HTR-8/SVneo (cell line): ENCODE measurements at regions not wholly inside any gene's neighbourhood (a gene's known extent, or its start where the extent isn't known, plus 50 kb on each side); places are given as distances from the start of the nearest gene placed in this dataset.

ENCODE experiments used
- DNase-seq: peaks from one replicate; pipeline ENCODE4 v3.0.0; 2011; ENCODE audit warnings: low spot score, mixed read lengths; ENCODE audit not compliant: insufficient read length
- FAIRE-seq: peaks from 2 replicates; lab custom pipeline; 2011; peaks lifted over from hg19 to GRCh38; lab: Jason Lieb, UNC

DNA sequence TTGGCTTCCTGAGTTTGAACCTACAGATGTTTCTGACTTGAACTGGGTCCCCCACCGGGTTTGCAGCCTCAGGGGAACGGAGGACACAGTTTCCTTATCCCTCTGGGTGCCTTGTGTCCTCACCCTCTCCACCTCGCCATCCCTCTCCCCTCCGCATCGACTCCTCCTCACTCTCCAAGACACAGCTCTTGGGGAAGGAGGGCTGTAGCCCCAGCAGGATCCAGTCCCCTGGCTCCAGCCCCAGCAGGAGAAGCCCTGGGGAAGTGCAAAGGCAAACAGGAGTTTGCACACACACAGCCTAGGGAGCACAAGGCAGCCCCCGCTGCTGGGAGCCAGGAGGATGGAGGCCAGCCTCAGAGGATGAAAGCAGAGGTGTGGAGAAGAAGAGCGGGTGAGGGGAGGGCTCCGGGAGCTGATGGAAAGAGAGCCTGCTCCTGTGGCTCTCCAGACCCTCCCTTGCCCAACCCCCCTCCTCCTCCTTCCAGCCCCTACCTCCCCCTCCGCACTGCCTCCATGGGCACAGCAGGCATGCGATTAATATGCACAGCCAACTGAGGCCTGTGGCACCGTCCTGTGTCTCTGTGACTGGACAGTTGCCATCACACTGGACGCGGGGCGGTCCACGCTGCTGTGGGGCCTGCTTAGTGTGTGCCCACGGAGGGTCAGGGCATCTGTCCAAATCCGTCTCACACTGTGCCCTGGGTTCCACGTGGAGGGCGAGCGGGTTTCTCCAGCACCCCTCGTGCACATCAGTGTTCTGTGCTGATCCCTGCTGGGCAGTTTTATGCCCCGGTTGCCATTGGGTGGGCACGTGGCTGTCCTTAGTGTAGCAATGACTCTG is 193.7 kb upstream of the DIO3 start:
- DNase-seq (no peak), FAIRE-seq (no peak)

DNA sequence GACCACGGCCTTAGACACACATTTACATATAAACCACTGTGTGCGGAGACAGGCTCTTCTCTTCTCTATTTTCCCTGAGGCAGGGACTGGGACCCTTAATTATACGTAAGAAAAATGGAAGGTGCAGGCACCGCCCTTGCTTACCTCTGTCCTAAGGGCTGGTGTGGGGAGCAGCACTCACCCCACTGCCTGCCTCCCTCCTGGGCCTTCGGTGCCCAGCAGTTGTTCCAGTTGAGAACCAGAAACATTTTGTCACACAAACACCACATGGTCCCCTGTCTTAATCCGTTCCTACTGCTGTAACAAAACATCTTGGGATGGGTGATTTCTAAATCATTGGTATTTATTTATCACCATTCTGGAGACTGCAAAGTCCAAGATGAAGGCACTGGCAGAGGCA is 192.7 kb upstream of the DIO3 start:
- no peak for DNase-seq
- no peak for FAIRE-seq

DNA sequence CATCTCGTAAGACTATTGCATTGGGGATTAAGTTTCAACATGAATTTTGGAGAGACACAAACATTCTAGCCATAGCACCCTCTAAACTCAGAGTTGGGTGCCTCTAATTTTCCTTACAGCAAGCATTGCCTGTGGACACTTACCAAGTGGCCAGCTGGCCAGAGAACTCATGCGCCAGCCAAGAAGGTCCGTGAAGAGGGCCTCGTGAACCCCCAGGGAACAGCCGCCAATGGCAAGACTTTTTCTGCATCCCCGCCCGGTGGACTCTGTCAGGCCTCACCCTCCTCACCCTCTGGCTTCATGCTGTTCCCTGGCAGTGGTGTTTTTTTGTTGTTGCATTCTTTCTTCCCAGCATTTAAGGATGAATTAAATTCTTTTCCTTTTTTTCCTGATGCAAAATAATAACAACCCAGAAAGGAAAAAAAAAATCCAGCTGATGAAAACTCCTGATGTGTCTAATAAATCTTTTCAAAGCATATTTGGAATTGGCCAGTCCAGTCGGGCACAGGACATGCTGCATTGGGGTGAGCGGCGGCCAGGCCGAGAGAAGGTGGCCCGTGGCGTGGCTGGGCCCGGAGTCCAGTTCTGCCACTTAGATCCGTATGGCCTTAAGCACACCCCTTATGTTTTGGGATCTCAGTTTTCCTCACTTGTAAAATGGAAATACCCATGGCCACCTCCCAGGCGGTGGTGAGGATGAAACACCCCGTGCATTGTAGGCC is 191.9 kb upstream of the DIO3 start:
- no peak for FAIRE-seq
- no peak for DNase-seq

DNA sequence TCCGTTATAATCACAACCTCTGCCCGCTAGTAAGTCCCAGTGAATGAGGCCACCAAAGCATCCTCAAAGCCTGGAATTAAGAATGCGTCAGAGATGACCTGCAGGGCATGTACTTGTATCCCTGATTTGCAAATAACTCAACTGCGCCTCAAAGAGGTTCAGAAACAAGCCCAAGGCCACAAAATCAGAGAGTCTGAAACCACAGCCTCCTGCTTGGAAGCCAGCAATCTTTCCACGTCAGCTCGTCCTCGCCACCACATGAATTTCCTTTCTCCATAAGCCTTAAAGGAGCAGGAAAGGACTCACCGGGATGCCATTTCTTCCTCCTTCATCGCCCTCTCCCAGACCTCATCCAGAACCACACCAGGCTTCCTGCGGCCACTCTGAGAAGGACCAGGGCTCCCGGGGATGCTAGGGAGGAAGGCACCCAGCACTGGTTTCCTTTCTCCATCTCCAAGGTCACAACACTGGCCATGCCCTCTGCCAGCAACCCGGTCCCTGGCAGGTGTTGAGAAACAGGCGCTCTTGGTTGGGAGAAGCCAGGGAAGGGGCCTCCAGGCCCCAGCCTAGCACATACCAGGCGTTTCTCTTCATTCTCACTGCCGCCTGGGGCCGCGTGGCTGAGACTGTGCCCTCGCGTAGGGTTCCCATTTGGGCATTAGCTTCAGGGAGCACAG is 191.2 kb upstream of the DIO3 start:
- DNase-seq (no peak), FAIRE-seq (no peak)

DNA sequence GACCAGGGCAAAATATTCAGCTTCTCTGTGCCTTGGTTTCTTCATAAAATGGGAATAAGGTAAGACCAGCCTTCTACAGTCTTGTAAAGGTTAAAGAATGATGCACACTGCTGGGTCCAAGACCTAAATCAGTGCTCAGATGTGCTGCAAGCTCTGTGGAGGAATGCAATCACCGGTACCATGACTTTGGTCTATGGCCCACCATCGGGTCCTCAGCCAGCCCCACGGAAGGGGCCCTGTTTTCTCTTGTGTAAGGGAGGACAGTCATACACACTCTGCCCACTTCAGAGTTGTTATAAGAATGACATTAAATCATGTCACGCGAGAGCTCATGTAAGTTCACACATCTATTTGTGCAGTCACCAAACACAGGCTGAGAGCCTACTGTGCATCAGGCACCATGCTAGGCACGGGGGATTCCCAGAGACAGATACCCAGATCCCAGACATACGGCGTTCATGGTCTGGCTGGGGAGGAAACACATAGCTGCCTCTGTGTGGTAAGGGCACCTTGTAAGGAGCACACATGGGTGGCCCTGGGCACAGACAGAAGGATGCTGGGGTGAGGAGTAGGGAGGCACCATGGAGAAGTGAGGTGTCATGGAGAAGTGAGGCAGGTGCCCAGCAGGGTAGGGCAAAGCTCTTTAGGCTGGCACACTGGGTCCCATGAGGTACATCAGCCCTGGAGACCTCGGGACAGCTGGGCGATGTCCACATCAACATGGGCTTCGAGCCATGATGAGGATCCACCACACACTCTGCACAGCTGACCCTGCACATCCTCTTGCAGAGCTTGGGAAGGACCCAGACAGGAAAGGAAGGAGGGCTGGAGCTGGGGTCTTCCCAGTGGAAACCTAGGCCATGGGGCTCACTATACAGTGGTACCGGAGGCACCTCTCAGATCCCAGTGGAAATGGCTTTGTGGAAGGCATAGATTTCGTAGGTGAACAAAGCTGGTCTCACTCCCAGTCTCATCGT is 190.4 kb upstream of the DIO3 start:
- no peak for FAIRE-seq
- DNase-seq = no peak

DNA sequence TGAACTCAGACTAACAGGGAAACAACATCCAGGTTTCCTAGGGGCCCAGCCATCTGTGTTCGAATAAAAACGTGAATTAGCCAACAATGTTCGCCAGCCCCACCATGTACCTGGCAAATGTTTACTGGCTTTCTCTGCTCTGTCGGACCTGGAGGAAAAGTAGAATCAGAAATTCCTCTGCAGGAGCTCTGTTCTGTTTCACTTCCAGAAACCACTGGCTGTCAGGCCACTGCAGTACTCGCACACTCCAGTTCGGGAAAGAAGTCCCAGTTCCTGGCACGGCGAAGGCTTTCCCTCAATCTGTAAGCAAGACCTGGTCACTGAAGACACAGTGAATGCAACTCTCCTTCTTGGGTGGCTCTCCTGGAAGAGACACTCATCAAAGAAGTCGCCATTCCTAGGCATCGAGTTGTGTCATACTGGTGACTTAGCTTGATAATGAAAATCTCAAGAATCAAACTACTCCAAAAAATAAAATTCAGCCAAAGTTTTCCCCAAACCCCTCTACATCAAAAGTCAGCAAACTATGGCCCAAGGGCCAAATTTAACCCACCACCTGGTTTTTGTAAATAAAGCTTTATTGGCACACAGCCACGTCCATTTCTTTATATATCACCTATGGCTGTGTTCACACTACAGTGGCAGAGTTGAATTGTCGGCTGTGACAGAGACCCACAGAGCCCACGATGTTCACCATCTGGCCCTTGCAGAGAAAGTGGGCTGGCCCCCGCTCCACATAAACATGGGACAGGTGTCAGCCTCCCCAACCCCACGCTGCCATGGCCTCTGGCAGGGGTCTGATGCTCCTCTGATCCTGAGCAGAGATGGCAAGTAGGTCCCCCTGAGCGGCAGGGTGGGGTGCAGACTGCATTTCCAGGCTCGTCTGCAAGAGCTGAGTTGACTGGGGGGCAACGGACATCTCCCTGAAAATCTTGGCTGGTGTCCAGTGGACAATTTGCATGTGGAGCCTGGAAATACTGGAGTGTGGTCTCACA is 189.2 kb upstream of the DIO3 start:
- DNase-seq (no peak), FAIRE-seq (no peak)

DNA sequence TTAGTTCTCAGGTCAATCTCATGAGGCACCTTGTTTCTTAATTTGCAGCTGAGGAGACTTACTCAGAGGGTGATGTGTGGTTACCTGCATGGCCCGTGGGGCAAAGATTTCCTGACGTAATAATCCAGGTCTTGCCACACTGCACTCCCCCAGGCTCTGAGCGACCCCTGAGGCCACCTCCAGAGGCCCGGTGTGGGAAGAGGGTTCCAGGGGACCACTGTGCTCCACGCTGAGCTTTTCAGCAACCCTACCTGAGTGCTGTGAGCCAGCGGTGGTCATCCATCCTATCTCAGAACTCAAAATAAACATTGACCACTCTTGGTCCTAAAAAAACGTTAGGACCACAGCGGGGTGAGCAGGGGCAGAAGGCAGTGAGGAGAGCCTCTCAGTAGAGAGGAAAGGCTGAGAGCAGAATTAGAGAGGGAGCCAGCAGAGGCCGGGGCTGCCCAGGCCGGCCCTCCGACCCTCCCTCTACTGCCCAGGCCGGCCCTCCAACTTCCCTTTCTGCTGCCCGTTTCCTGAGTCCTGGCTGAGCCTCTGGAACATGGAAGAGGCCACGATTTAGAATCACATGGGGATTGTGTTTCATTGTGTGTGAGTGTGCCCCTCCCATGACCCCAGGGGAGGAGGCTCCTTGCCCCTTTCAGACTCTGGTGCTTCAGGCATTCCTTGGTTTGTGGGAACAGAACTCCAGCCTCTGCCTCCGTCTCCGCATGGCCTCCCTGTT is 188.2 kb upstream of the DIO3 start:
- DNase-seq (no peak), FAIRE-seq (no peak)

DNA sequence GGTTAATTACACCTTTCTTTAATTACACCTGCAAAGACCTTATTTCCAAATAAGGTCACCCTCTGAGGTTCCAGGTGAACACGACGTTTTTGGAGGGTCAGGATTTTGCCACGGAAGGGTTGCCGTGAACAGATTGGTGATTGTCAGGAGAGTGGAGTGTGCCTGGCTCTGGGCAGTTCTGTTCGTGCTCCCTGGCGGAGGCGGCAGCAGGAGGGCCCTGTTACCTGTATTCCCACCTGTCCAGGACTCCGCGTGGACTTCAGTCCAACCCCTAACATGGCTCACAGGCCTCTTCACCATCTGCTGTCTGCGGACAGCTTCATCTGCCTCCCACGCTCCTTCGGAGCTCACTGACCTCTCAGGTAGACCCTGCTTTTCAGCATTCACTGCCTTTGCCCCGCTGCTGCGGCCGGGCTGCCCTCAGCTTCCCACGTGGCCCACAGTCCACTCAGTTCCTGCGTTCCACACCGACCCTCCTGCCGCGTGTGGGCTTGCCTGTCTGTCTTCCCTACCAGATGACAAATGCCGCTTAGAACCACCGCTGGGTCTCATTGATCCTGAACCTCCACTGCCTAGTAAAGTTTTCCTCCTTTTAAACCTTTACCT is 187.5 kb upstream of the DIO3 start:
- FAIRE-seq (no peak), DNase-seq (no peak)

DNA sequence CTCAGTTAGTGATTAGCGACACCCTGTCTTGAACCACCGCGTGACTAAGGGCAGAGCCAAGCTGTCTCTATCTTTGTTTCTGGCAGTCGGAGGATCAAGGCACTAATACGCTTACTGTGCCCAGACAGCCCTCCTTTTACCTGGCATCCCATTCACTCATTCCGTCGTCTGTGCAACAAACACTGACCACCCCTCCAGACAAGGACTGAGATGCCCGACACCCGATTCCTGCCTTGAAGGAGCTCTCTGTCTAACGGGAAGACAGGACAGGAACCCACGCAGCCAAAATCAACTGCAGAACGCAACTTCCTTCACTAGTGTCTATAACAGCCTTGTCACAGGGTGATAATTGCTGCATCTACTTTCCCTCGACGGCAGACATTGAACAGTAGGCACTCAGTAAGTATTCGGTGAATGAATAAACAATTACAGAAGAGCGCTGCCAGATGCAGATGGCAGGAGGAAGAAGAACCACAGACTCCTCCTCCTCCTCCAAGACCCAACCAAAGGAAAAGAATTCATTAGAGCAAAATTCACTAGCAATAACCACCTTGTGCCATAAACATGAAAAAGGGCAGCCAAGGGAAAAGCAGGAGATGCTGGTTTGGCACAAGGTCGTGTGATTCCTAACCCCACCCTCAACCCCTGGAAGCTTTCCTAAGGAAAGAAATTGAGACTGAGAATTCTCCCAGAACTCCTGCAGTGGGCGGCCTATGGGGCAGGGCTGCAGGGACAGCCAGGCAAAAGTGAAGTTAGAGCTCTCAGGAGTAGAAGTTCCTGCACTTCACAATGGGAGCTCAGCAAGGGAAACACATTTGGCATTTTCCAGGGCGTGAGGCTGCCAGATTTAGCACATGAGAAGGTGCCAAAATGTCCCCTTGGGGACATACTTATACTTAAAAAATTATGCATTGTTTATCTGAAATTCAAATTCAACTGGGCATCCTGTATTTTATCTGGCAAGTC is 186.6 kb upstream of the DIO3 start:
- DNase-seq (no peak), FAIRE-seq (no peak)

DNA sequence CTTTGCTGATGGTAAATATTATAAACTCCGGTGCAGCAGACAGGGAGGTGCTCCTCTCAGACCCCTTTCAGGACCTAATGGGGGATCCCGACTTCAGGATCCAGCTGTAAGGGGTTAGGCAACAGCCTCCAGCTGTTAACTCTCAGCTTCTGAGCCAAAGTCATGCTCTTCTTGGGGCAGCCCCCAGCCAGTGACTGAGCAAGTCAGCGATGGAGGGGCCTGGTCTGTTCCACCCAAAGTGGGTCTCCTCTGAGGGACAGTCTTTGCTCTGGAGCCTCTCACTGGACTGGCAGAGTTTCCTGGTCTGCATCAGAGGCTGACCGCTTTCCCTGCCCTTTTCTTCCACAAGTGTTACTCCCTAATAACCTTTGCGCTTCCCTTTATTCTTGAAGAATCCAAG is 184.2 kb upstream of the DIO3 start:
- no peak for DNase-seq
- no peak for FAIRE-seq

DNA sequence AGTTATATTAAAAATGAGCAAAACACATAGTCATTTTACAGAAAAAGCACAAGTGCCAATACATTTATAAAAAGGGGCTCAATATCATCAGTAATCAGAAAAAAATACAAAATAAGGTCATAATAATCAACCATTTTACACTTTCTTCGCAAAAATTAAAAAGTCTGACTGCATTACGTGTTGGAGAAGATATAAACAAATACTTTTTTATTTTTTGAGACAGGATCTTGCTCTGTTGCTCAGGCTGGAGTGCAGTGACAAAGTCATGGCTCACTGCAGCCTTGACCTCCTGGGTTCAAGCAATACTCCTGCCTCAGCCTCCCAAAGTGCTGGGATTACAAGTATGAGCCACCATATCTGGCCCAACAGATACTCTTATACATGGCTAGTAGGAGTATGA is 181.5 kb upstream of the DIO3 start:
- no peak for FAIRE-seq
- no peak for DNase-seq

DNA sequence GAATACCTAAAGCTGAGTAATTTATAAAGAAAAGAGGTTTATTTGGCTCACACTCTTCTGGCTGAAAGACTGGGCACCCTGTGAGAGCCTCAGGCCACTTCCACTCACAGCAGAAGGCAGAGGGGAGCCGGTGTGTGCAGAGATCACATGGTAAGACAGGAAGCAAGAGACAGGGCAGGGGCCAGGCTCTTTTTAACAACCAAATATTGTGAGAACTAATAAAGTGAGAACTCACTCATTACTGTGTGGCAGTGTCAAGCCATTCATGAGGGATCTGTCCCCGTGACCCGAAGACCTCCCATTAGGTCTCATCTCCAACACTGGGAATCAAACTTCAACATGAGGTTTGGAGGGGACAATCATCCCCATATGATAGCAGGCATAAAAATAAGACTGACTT is 180.8 kb upstream of the DIO3 start:
- FAIRE-seq (no peak), DNase-seq (no peak)

DNA sequence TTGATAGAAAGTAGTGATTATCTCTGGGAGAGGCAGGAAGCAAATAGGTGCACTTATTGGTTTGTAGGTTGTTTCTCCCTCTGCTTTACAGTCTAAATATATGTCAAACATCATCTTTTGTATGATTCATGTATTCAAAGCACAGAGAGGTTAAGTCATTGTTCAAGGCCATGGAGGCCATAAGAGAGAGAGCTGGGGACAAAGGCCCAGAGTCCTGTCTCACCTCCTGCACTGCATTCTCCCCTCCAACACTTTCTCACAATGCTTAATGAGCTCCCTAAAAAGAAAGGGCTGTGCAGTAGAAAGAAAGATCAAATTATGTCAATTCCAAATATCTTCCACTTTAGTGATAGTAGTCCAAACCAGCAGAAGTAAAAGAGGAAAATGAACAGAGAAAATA is 180.4 kb upstream of the DIO3 start:
- FAIRE-seq = no peak
- DNase-seq = no peak

DNA sequence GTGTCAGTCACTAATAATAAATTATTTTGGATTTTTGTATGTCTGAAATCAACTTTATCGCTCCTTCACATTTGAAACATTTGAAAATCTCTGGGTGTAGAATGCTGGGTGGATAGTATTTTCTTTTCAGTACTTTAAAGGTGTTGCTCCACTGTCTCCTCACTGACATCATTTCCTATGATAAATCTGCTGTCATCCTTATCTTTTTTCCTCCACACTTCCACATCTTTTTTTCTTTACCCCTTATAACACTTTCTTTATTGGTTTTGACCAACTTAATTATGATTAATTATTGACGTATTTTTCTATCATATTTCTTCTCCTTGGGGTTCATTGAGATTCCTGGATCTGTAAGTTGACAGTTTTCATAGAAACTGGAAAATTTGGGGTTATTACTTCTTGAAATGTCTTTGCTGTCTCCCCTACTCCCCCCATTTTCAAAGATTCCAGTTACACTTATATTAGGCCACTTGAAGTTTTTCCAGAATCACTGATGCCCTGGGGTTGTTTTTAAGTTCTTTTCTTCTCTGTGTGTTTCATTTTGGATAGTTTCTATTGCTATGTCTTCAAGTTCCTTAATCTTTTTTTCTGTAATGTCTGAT is 177.5 kb upstream of the DIO3 start:
- no peak for DNase-seq
- no peak for FAIRE-seq

DNA sequence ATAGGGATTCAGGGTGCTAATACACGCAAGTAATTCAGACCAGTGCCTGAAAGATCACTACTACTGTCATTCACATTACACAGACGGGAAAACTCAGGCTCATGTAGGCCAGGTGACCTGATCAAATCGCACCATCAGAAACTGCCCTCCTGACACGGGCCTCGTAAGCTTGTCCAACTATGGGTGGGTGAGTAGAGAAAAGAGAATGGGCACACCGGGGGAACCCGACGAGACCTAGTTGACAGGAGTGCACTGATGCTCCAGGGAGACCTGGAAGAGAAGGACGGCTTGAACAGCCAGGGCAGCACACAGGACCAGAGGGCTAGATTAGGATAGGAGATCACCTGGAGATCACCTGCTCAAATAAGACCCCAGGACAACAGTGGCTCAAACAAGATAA is 166.9 kb upstream of the DIO3 start:
- FAIRE-seq (no peak), DNase-seq (no peak)

DNA sequence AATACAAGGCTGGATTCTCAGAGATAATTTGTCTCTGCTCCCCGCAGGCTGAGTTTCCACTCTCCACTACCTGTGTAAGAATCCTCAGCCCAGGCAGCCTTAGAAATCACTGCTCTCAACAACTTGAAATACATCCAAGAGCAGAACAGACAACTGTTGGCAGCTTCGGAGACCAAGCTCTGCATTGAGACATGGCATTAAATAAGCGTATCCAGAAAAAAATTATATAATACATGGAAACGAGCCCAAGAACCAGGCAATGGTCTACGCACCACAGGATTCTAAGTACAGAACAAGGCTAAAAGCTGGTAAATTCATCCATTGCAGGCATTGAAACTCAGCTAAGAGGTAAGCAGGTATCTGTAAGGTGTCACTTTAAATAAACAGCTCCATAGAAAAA is 165.5 kb upstream of the DIO3 start:
- FAIRE-seq (no peak), DNase-seq (no peak)
